ENCODE measurements at regions not wholly inside any gene's neighbourhood (a gene's known extent, or its start where the extent isn't known, plus 50 kb on each side); places are given as distances from the start of the nearest gene placed in this dataset.
"Not testable (repeated sequence)": the region's sequence is repeated elsewhere in the genome, so short reads cannot be mapped to it uniquely, and the experiment has no call there.

- no peak for DNase-seq
These were observed 84.5 kb downstream of the PLEKHG1 start for GRCh38 chr6:150684161-150684560.

- no peak for DNase-seq
These were observed 85.2 kb downstream of the PLEKHG1 start for GRCh38 chr6:150684714-150685459.

- no peak for DNase-seq
These were observed 86.2 kb downstream of the PLEKHG1 start for GRCh38 chr6:150685860-150686259.

- no peak for DNase-seq
These were observed 86.9 kb downstream of the PLEKHG1 start for GRCh38 chr6:150686566-150686965.

GRCh38 chr6:150687508-150687907 lies 87.8 kb downstream of the PLEKHG1 start:
- no peak for DNase-seq

GRCh38 chr6:150689900-150690590 lies 90.4 kb downstream of the PLEKHG1 start:
- no peak for DNase-seq

- no peak for DNase-seq
These were observed 91.0 kb downstream of the PLEKHG1 start for GRCh38 chr6:150690681-150691080.

- DNase-seq: peak; percentile 14
These were observed 91.8 kb downstream of the PLEKHG1 start for GRCh38 chr6:150691463-150691862.

GRCh38 chr6:150692604-150693003 lies 92.9 kb downstream of the PLEKHG1 start:
- no peak for DNase-seq

- no peak for DNase-seq
These were observed 95.2 kb downstream of the PLEKHG1 start for GRCh38 chr6:150694889-150695288.

GRCh38 chr6:150695652-150696051 lies 96.0 kb downstream of the PLEKHG1 start:
- peak; percentile 27 for DNase-seq

GRCh38 chr6:150696190-150696589 lies 96.5 kb downstream of the PLEKHG1 start:
- peak; percentile 22 for DNase-seq

GRCh38 chr6:150696918-150697317 lies 97.2 kb downstream of the PLEKHG1 start:
- DNase-seq: not testable (repeated sequence)

- no peak for DNase-seq
These were observed 97.8 kb downstream of the PLEKHG1 start for GRCh38 chr6:150697515-150697914.

- no peak for DNase-seq
These were observed 98.7 kb downstream of the PLEKHG1 start for GRCh38 chr6:150698391-150698790.

- no peak for DNase-seq
These were observed 103.0 kb downstream of the PLEKHG1 start for GRCh38 chr6:150702675-150703074.

- DNase-seq: no peak
These were observed 104.9 kb downstream of the PLEKHG1 start for GRCh38 chr6:150704447-150705192.

GRCh38 chr6:150705392-150705791 lies 105.7 kb downstream of the PLEKHG1 start:
- DNase-seq: no peak

GRCh38 chr6:150710236-150710635 lies 110.6 kb downstream of the PLEKHG1 start:
- DNase-seq: no peak

- no peak for DNase-seq
These were observed 111.4 kb downstream of the PLEKHG1 start for GRCh38 chr6:150711061-150711460.

- no peak for DNase-seq
These were observed 112.2 kb downstream of the PLEKHG1 start for GRCh38 chr6:150711584-150712504.
